ENCODE measurements at regions not wholly inside any gene's neighbourhood (a gene's known extent, or its start where the extent isn't known, plus 50 kb on each side); places are given as distances from the start of the nearest gene placed in this dataset.
A peak's percentile ranks its signal among the peaks of the same experiment; 100 is the strongest.

DNA sequence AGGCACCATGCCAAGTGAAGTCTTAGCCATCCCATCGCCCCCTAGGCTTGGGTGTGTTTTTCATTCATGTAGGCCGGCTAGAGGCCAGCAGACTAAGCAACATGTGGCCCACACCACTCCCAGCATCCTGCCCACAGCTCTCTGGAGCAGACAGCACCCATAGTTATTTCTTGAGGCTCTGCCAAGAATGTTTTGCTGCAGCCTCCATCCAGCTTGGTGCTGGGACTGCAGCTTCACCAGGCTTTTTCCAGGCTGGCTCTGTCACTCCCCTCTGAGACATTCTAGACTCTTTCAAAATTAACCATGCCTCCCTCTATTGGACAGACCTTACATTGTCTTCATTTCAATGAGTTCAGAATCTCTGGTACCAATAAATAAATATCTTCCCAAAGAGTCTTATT is 104.2 kb downstream of the DUSP10 start:
- peak; percentile 67 for DNase-seq (ENCODE audit: low read depth)
- TF ChIP-seq, protein P1, sequence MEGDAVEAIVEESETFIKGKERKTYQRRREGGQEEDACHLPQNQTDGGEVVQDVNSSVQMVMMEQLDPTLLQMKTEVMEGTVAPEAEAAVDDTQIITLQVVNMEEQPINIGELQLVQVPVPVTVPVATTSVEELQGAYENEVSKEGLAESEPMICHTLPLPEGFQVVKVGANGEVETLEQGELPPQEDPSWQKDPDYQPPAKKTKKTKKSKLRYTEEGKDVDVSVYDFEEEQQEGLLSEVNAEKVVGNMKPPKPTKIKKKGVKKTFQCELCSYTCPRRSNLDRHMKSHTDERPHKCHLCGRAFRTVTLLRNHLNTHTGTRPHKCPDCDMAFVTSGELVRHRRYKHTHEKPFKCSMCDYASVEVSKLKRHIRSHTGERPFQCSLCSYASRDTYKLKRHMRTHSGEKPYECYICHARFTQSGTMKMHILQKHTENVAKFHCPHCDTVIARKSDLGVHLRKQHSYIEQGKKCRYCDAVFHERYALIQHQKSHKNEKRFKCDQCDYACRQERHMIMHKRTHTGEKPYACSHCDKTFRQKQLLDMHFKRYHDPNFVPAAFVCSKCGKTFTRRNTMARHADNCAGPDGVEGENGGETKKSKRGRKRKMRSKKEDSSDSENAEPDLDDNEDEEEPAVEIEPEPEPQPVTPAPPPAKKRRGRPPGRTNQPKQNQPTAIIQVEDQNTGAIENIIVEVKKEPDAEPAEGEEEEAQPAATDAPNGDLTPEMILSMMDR (IDR thresholded peaks at IDR 0.05; ENCODE audit: insufficient read depth, low read length): peak; percentile 14
- H3K4me3 ChIP-seq (ENCODE audit: low read depth, low read length): no peak overlapping the region

DNA sequence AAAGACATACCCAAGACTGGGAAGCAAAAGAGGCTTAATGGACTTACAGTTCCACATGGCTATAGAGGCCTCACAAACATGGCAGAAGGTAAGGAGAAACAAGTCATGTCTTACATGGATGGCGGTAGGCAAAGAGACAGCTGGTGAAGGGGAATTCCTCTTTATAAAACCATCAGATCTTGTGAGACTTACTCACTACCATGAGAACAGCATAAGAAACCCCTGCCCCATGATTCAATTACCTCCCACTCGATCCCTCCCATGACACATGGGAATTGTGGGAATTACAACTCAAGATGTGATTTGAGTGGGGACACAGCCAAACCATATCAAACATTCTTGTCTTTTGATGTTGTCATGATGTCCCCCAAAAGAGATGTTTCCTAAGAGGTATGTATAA is 103.3 kb downstream of the DUSP10 start:
- TF ChIP-seq, protein P1 (IDR thresholded peaks at IDR 0.05; ENCODE audit: insufficient read depth, low read length): no peak
- H3K4me3 ChIP-seq (ENCODE audit: low read depth, low read length): no peak overlapping the region
- DNase-seq (ENCODE audit: low read depth): peak; percentile 1

DNA sequence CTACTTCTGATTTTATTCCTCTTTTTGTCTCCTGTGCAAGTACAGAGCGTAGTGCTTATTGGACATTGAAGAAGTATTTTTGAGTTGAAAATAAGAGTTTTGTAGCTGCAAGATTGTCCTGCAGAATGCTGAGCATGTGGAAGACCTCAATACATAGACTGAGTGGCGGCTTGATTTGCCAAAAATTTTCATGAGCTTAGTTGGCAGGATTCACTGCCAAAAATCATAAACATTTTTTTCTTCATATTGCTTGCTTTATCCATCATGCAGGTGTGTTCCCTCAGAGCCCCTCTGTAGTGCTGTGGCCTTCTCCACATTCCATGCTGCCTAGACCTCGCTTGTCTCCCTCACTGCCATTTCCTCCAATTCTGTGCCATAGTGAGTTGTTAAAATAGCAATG is 100.1 kb downstream of the DUSP10 start:
- no peak overlapping the region for H3K4me3 ChIP-seq (ENCODE audit: low read depth, low read length)
- no peak for DNase-seq (ENCODE audit: low read depth)
- TF ChIP-seq, protein P1 (IDR thresholded peaks at IDR 0.05; ENCODE audit: insufficient read depth, low read length): no peak

DNA sequence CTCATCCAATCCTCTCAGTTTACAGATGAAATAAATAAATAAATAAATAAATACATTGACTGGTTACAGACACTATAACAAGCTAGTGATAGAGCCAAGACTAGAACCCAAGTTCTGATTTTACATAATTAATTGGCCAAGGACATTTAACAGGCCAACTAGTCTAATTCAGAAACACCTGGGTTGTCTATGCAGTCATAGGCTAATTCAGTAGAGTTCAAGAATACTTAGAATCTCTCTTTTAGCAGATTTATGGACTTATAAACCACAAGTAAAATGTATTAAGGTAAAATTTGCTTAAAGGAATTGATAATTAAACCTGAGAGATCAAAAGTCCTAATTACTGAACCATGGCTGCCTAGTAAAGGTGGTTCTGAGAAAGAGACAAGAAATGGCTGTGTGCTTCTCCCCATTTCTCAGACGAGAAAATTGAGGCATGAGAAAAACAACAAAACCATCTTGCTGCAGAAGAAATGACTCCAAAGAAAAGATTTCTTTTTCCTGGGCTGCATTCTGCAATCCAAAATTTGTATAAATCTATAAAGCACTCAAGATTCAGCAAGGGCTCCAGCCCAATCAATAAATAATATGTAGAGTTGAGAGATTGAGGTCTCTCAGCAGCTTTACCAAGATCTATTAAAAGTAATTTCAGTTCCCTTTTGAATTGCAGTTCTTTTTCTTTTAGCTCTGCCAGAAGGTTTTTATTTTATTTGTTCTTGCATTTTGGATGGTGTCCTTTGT is 98.3 kb downstream of the DUSP10 start:
- no peak overlapping the region for H3K4me3 ChIP-seq (ENCODE audit: low read depth, low read length)
- no peak for DNase-seq (ENCODE audit: low read depth)
- TF ChIP-seq, protein P1 (IDR thresholded peaks at IDR 0.05; ENCODE audit: insufficient read depth, low read length): no peak

DNA sequence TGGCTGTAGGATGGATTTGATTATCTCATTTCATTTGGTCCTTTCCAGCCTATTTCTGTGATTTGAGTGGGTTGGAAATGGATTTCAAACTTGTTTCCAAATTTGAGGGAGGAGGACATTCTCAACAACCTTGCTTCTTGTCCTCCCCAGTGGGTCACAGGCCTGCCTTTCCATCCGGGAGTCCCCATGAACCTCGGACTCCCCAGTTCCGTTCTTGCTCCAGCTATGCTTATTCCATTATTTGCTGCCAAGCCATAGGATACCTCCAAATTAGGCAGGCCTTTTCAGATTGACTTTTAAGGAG is 97.8 kb downstream of the DUSP10 start:
- TF ChIP-seq, protein P1 (IDR thresholded peaks at IDR 0.05; ENCODE audit: insufficient read depth, low read length): no peak
- no peak overlapping the region for H3K4me3 ChIP-seq (ENCODE audit: low read depth, low read length)
- no peak for DNase-seq (ENCODE audit: low read depth)

DNA sequence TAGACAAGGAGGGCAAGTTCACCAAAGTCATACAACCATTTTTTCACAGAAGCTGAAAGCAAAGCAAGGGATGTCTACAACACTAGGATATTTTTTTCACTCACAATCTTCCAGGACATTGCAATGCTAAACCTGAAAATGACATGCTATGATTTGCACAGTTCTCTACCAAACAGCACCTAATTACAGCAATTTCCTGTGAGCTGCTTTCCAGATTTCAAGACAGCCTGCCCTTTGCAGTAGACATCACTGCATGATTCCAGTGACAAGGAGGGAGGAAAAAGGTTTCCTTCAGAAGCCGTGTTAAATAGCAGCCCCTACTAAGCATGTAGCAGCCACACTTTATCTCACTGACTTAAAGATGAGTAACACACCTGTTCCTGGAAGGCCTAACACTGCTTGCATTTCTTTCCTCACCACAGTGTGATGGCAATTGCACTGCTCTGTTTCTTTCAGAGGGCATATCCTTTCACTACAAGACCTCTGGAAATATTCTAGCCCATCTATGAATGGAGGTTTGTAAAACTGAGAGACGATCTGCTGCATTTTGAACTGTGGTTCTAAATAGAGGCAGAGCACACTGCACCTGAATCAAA is 97.1 kb downstream of the DUSP10 start:
- no peak for DNase-seq (ENCODE audit: low read depth)
- H3K4me3 ChIP-seq (ENCODE audit: low read depth, low read length): no peak overlapping the region
- TF ChIP-seq, protein P1 (IDR thresholded peaks at IDR 0.05; ENCODE audit: insufficient read depth, low read length): no peak

Measured in fibroblast of the aortic adventitia (primary cell).